ENCODE measurements at regions not wholly inside any gene's neighbourhood (a gene's known extent, or its start where the extent isn't known, plus 50 kb on each side); places are given as distances from the start of the nearest gene placed in this dataset.

- Histone ChIP-seq H3K4me1 (ENCODE audit: low read depth) (no peaks in the 10 kb centered on the region), H3K36me3 (no peaks in the 10 kb centered on the region), H3K4me3 (no peak overlapping the region), H3K27me3 (no peaks in the 10 kb centered on the region), H3K27ac (no peak overlapping the region), H3K9me3 (ENCODE audit: low read depth) (no peaks in the 10 kb centered on the region)
- DNase-seq (ENCODE audit: low read depth in 1 of 2, low spot score in 1 of 2): no peak
- no peak for TF ChIP-seq CTCF (IDR thresholded peaks at IDR 0.05; ENCODE audit: low read depth, low read length)
Observed at GRCh38 chr9:108789742-108790141, 66.0 kb downstream of the ACTL7B start.

GRCh38 chr9:108787690-108788048, 68.1 kb downstream of the ACTL7B start:
- peaks cover 8% of the 10 kb centered on the region for H3K4me1 ChIP-seq (ENCODE audit: low read depth)
- no peak overlapping the region for H3K27ac ChIP-seq
- no peak overlapping the region for H3K4me3 ChIP-seq

GRCh38 chr9:108786901-108787689, 68.7 kb downstream of the ACTL7B start:
- Histone ChIP-seq H3K4me3 (no peak overlapping the region), H3K27me3 (no peaks in the 10 kb centered on the region), H3K36me3 (no peaks in the 10 kb centered on the region), H3K27ac (no peak overlapping the region), H3K9me3 (ENCODE audit: low read depth) (no peaks in the 10 kb centered on the region), H3K4me1 (ENCODE audit: low read depth) (peaks cover 8% of the 10 kb centered on the region)
- no peak for TF ChIP-seq CTCF (IDR thresholded peaks at IDR 0.05; ENCODE audit: low read depth, low read length)
- peak in 1 of 2 donors; percentile 30 for DNase-seq (ENCODE audit: low read depth in 1 of 2, low spot score in 1 of 2)

More at GRCh38 chr9:108787690-108788048, 68.1 kb downstream of the ACTL7B start:
- no peak for TF ChIP-seq CTCF (IDR thresholded peaks at IDR 0.05; ENCODE audit: low read depth, low read length)
- Histone ChIP-seq H3K36me3 (no peaks in the 10 kb centered on the region), H3K27me3 (no peaks in the 10 kb centered on the region), H3K9me3 (ENCODE audit: low read depth) (no peaks in the 10 kb centered on the region)
- DNase-seq (ENCODE audit: low read depth in 1 of 2, low spot score in 1 of 2): no peak

- Histone ChIP-seq H3K27ac (no peak overlapping the region), H3K36me3 (no peaks in the 10 kb centered on the region), H3K4me1 (ENCODE audit: low read depth) (peaks cover 8% of the 10 kb centered on the region), H3K27me3 (no peaks in the 10 kb centered on the region), H3K9me3 (ENCODE audit: low read depth) (no peaks in the 10 kb centered on the region), H3K4me3 (no peak overlapping the region)
- DNase-seq (ENCODE audit: low read depth in 1 of 2, low spot score in 1 of 2): no peak
- TF ChIP-seq CTCF (IDR thresholded peaks at IDR 0.05; ENCODE audit: low read depth, low read length): no peak
Observed at GRCh38 chr9:108786322-108786721, 69.5 kb downstream of the ACTL7B start.

GRCh38 chr9:108784998-108785397, 70.8 kb downstream of the ACTL7B start:
- no peaks in the 10 kb centered on the region for H3K36me3 ChIP-seq
- no peaks in the 10 kb centered on the region for H3K9me3 ChIP-seq (ENCODE audit: low read depth)
- no peak overlapping the region for H3K27ac ChIP-seq
- H3K4me1 ChIP-seq (ENCODE audit: low read depth): peaks cover 8% of the 10 kb centered on the region
- H3K27me3 ChIP-seq: no peaks in the 10 kb centered on the region
- peak in 1 of 2 donors; percentile 94 for DNase-seq (ENCODE audit: low read depth in 1 of 2, low spot score in 1 of 2)
- TF ChIP-seq CTCF (IDR thresholded peaks at IDR 0.05; ENCODE audit: low read depth, low read length): no peak
- H3K4me3 ChIP-seq: no peak overlapping the region
